IMR-90 (cell line): ENCODE measurements at regions not wholly inside any gene's neighbourhood (a gene's known extent, or its start where the extent isn't known, plus 50 kb on each side); places are given as distances from the start of the nearest gene placed in this dataset.

ENCODE experiments used
- ATAC-seq: fragments of 200-7000 bp; cut with Tn5 transposase; 2 replicates; pipeline ENCODE4 v1.9.1; 2020; ENCODE audit warnings: low read depth, mild to moderate bottlenecking, moderate library complexity
- BruUV-seq: library from RNA; stranded (reverse); fragments of 400-500 nt; replicated peaks from 2 replicates; lab custom pipeline; 2021; lab: Mats Ljungman, UMichigan
- CTCF ChIA-PET: fragments of 300-600 bp; formaldehyde crosslinking; extraction: SDS; loops from one replicate; lab custom pipeline; 2021; ENCODE audit warnings: antibody characterized with exemption; lab: Yijun Ruan, JAX
- POLR2A ChIA-PET: fragments of 300-600 bp; sonication (Branson Sonifier 250); formaldehyde crosslinking; loops from one replicate; lab custom pipeline; 2022; ENCODE audit warnings: antibody characterized with exemption; ENCODE audit not compliant: unreplicated experiment; lab: Charles Lee
- DNase-seq: peaks from one replicate; pipeline ENCODE4 v3.0.0; 2013
- H2AFZ ChIP-seq: replicated peaks from 2 replicates; pipeline ENCODE3; 2013; ENCODE audit warnings: low read length, mild to moderate bottlenecking; ENCODE audit not compliant: poor library complexity
- H2AK5ac ChIP-seq: 2 replicates; pipeline ENCODE4 v1.6.1; 2013; ENCODE audit warnings: low read depth, low read length, inconsistent platforms
- H2AK9ac ChIP-seq: replicated peaks from 2 replicates; pipeline ENCODE3; 2013; ENCODE audit warnings: mild to moderate bottlenecking, low read depth, low read length, moderate library complexity; ENCODE audit not compliant: poor library complexity
- H2BK120ac ChIP-seq: 2 replicates; pipeline ENCODE4 v1.6.1; 2013; ENCODE audit warnings: low read depth, low read length, inconsistent platforms
- H2BK15ac ChIP-seq: 3 replicates; pipeline ENCODE4 v1.6.1; 2013; ENCODE audit warnings: low read depth, low read length, inconsistent platforms
- H2BK20ac ChIP-seq: 2 replicates; pipeline ENCODE4 v1.6.1; 2013; ENCODE audit warnings: low read depth, mild to moderate bottlenecking, inconsistent platforms, low read length, moderate library complexity
- H2BK5ac ChIP-seq: 2 replicates; pipeline ENCODE4 v1.6.1; 2013; ENCODE audit warnings: mild to moderate bottlenecking, low read depth, low read length, inconsistent platforms; ENCODE audit not compliant: poor library complexity, severe bottlenecking
- H3K14ac ChIP-seq: replicated peaks from 2 replicates; pipeline ENCODE4 v1.6.1; 2013; ENCODE audit warnings: low read depth, low read length, inconsistent platforms
- H3K18ac ChIP-seq: 2 replicates; pipeline ENCODE4 v1.6.1; 2013; ENCODE audit warnings: low read depth, low read length, control low read depth
- H3K23ac ChIP-seq: 2 replicates; pipeline ENCODE4 v1.6.1; 2013; ENCODE audit warnings: low read depth, low read length, inconsistent platforms
- H3K27ac ChIP-seq: 2 replicates; pipeline ENCODE4 v1.5.1; 2013; ENCODE audit warnings: mild to moderate bottlenecking, control low read depth, low read length; ENCODE audit not compliant: insufficient read depth
- H3K27me3 ChIP-seq: 2 replicates; pipeline ENCODE4 v1.6.1; 2013; ENCODE audit warnings: low read length; ENCODE audit not compliant: control insufficient read depth, insufficient read depth
- H3K36me3 ChIP-seq: 2 replicates; pipeline ENCODE4 v1.6.1; 2013; ENCODE audit warnings: low read length, mixed read lengths; ENCODE audit not compliant: control insufficient read depth, insufficient read depth
- H3K4ac ChIP-seq: 2 replicates; pipeline ENCODE4 v1.6.1; 2013; ENCODE audit warnings: low read depth, low read length, inconsistent platforms
- H3K4me1 ChIP-seq: 2 replicates; pipeline ENCODE4 v1.6.1; 2013; ENCODE audit warnings: low read length, mixed read lengths; ENCODE audit not compliant: control insufficient read depth, insufficient read depth
- H3K4me2 ChIP-seq: 2 replicates; pipeline ENCODE4 v1.6.1; 2013; ENCODE audit warnings: low read depth, mild to moderate bottlenecking, control low read depth, low read length, moderate library complexity
- H3K4me3 ChIP-seq: 2 replicates; pipeline ENCODE4 v1.5.1; 2013; ENCODE audit warnings: low read depth, mild to moderate bottlenecking, control low read depth, low read length, moderate library complexity; ENCODE audit not compliant: insufficient read depth
- H3K56ac ChIP-seq: 2 replicates; pipeline ENCODE4 v1.6.1; 2013; ENCODE audit warnings: low read length, inconsistent platforms; ENCODE audit not compliant: insufficient read depth; ENCODE audit errors: extremely low read depth
- H3K79me1 ChIP-seq, 2 experiments: 2 replicates each; pipeline ENCODE4 v1.6.1; 2013; ENCODE audit warnings: low read length in 2 of 2, inconsistent platforms in 1 of 2, low read depth in 1 of 2
- H3K9ac ChIP-seq: 2 replicates; pipeline ENCODE4 v1.6.1; 2013; ENCODE audit warnings: low read depth, low read length, control low read depth
- H3K9me1 ChIP-seq: 2 replicates; pipeline ENCODE4 v1.6.1; 2013; ENCODE audit warnings: low read length, inconsistent platforms; ENCODE audit not compliant: insufficient read depth
- H3K9me3 ChIP-seq: 2 replicates; pipeline ENCODE4 v1.6.1; 2013; ENCODE audit warnings: low read length; ENCODE audit not compliant: control insufficient read depth, insufficient read depth
- H4K20me1 ChIP-seq: 2 replicates; pipeline ENCODE4 v1.6.1; 2013; ENCODE audit warnings: low read length, inconsistent platforms; ENCODE audit not compliant: insufficient read depth
- H4K5ac ChIP-seq: 2 replicates; pipeline ENCODE4 v1.6.1; 2013; ENCODE audit warnings: mild to moderate bottlenecking, low read depth, low read length, control low read depth
- H4K8ac ChIP-seq, 2 experiments: 2 replicates each; pipeline ENCODE4 v1.6.1; 2013; ENCODE audit warnings: low read depth in 2 of 2, low read length in 2 of 2, control low read depth in 1 of 2, inconsistent platforms in 1 of 2
- H4K91ac ChIP-seq: 2 replicates; pipeline ENCODE4 v1.6.1; 2013; ENCODE audit warnings: low read depth, low read length, inconsistent platforms; ENCODE audit not compliant: insufficient read depth
- BHLHE40 ChIP-seq: fragments of 150-350 bp; IDR thresholded peaks from 2 replicates; pipeline ENCODE4 v1.6.1; 2016; ENCODE audit warnings: mild to moderate bottlenecking, low read depth, low read length
- CEBPB ChIP-seq: IDR thresholded peaks from 2 replicates; pipeline ENCODE4 v1.6.1; 2012; ENCODE audit warnings: low read depth, low read length, improper control_type of control experiment
- CHD1 ChIP-seq: IDR thresholded peaks from 2 replicates; pipeline ENCODE4 v1.6.1; 2012; ENCODE audit warnings: low read depth, low read length, improper control_type of control experiment
- FOS ChIP-seq: fragments of 150-350 bp; IDR thresholded peaks from 2 replicates; pipeline ENCODE4 v1.6.1; 2016; ENCODE audit warnings: low read depth, low read length
- MAFK ChIP-seq: IDR thresholded peaks from 2 replicates; pipeline ENCODE4 v1.6.1; 2012; ENCODE audit warnings: low read depth, low read length, improper control_type of control experiment
- MAZ ChIP-seq: IDR thresholded peaks from 2 replicates; pipeline ENCODE4 v1.6.1; 2012; ENCODE audit warnings: low read depth, mild to moderate bottlenecking, low read length, improper control_type of control experiment, moderate library complexity, borderline replicate concordance
- MXI1 ChIP-seq: IDR thresholded peaks from 2 replicates; pipeline ENCODE4 v1.6.1; 2012; ENCODE audit warnings: low read depth, mild to moderate bottlenecking, low read length, moderate library complexity, borderline replicate concordance
- NFE2L2 ChIP-seq: fragments of 150-350 bp; IDR thresholded peaks from 2 replicates; pipeline ENCODE4 v1.6.1; 2016; ENCODE audit warnings: low read depth, mild to moderate bottlenecking, low read length
- RFX5 ChIP-seq: IDR thresholded peaks from 2 replicates; pipeline ENCODE4 v1.8.0; 2012; ENCODE audit warnings: low read depth, mild to moderate bottlenecking, low read length, moderate library complexity
- SMC3 ChIP-seq: fragments of 150-350 bp; IDR thresholded peaks from 2 replicates; pipeline ENCODE4 v1.6.1; 2016; ENCODE audit warnings: low read depth, mild to moderate bottlenecking, antibody characterized with exemption, low read length, moderate library complexity
- WGBS, 2 experiments: methylation state at CpG; one replicate each; pipeline versions ENCODE4 v1.1.5 to v1.1.7; 2013; ENCODE audit warnings: missing lambda C conversion rate in 2 of 2; ENCODE audit not compliant: insufficient read length in 1 of 2; ENCODE audit errors: extremely low coverage in 2 of 2; 5-methylcytosine and 5-hydroxymethylcytosine counted together
- dilution Hi-C: fragments of 300-500 bp; cut with HindIII; formaldehyde crosslinking; loops from one replicate; pipeline ENCODE4 v1.14.3; 2018; ENCODE audit warnings: low sequenced_read_pairs; ENCODE audit not compliant: unreplicated experiment
- in situ Hi-C: fragments of 300-500 bp; cut with MboI; formaldehyde crosslinking; loops from 3 replicates; pipeline ENCODE4 v1.14.3; 2019; ENCODE audit warnings: low sequenced_read_pairs, inconsistent platforms, mixed read lengths
- intact Hi-C: fragments of 100-400 bp; cut with micrococcal nuclease; formaldehyde crosslinking; loops from 2 replicates; pipeline ENCODE4 v1.10.0; 2022
- TF ChIP-seq, protein P1 (sequence below): fragments of 150-350 bp; IDR thresholded peaks from 2 replicates; pipeline ENCODE4 v1.6.1; 2016; ENCODE audit warnings: low read depth, mild to moderate bottlenecking, low read length, moderate library complexity, borderline replicate concordance
- TF ChIP-seq, protein P2 (sequence below): fragments of 150-350 bp; IDR thresholded peaks from 2 replicates; pipeline ENCODE4 v1.6.1; 2017; ENCODE audit warnings: mild to moderate bottlenecking, antibody characterized with exemption, low read length, low read depth
- TF ChIP-seq, protein P3 (sequence below): conservative IDR thresholded peaks from 2 replicates; pipeline ENCODE4 v1.5.1; 2012; ENCODE audit warnings: mild to moderate bottlenecking, low read depth, low read length, improper control_type of control experiment

DNA sequence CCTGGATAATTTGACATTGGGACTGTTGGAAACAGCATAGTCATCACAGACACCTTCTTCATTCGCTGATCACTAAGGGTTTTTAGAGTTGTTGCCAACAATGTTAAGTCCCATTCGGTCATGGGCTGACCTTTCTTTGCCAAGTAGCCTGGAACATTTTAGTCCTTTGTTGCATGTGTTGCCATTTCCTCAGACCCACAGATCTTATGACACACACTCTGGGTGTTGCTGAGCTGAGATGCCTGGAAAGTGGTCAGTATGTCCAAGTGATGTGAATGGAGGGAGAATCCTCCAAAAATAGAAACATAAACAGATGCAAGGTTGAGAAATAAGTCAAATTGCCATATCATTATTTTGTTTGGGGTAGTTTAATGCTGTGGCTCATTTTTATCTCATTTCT is 61.5 kb upstream of the GJA5 start:
- Histone ChIP-seq H2BK15ac (no peak overlapping the region), H2BK120ac (no peak overlapping the region), H2BK5ac (no peak overlapping the region), H4K5ac (no peak overlapping the region), H3K27ac (no peak overlapping the region), H3K79me1 (no peaks in the 10 kb centered on the region), H4K20me1 (no peaks in the 10 kb centered on the region), H3K4me2 (no peak overlapping the region), H2BK20ac (no peak overlapping the region), H3K4me3 (no peak overlapping the region), H3K36me3 (no peaks in the 10 kb centered on the region), H3K4me1 (no peaks in the 10 kb centered on the region), H3K23ac (no peak overlapping the region), H3K4ac (no peak overlapping the region), H3K27me3 (no peaks in the 10 kb centered on the region), H3K9me3 (no peaks in the 10 kb centered on the region), H3K18ac (no peak overlapping the region), H3K9ac (no peak overlapping the region), H4K91ac (no peak overlapping the region), H2AFZ (no peak overlapping the region), H2AK9ac (no peak overlapping the region), H3K9me1 (no peaks in the 10 kb centered on the region), H2AK5ac (no peak overlapping the region), H3K14ac (no peak overlapping the region), H4K8ac (no peak overlapping the region), H3K56ac (no peak overlapping the region)
- in situ Hi-C loops: no loop called here
- ATAC-seq (no peak), DNase-seq (no peak)
- intact Hi-C loops: no loop called here
- dilution Hi-C loops: no loop called here
- ChIA-PET CTCF (no interaction called here), POLR2A (no interaction called here)
- TF ChIP-seq, protein P1, sequence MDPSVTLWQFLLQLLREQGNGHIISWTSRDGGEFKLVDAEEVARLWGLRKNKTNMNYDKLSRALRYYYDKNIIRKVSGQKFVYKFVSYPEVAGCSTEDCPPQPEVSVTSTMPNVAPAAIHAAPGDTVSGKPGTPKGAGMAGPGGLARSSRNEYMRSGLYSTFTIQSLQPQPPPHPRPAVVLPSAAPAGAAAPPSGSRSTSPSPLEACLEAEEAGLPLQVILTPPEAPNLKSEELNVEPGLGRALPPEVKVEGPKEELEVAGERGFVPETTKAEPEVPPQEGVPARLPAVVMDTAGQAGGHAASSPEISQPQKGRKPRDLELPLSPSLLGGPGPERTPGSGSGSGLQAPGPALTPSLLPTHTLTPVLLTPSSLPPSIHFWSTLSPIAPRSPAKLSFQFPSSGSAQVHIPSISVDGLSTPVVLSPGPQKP: no peak
- TF ChIP-seq NFE2L2 (no peak), MAFK (no peak), CHD1 (no peak), CEBPB (no peak), RFX5 (no peak), FOS (no peak), MXI1 (no peak), BHLHE40 (no peak), MAZ (no peak), SMC3 (no peak)
- TF ChIP-seq, protein P2, sequence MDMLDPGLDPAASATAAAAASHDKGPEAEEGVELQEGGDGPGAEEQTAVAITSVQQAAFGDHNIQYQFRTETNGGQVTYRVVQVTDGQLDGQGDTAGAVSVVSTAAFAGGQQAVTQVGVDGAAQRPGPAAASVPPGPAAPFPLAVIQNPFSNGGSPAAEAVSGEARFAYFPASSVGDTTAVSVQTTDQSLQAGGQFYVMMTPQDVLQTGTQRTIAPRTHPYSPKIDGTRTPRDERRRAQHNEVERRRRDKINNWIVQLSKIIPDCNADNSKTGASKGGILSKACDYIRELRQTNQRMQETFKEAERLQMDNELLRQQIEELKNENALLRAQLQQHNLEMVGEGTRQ: no peak
- TF ChIP-seq, protein P3, sequence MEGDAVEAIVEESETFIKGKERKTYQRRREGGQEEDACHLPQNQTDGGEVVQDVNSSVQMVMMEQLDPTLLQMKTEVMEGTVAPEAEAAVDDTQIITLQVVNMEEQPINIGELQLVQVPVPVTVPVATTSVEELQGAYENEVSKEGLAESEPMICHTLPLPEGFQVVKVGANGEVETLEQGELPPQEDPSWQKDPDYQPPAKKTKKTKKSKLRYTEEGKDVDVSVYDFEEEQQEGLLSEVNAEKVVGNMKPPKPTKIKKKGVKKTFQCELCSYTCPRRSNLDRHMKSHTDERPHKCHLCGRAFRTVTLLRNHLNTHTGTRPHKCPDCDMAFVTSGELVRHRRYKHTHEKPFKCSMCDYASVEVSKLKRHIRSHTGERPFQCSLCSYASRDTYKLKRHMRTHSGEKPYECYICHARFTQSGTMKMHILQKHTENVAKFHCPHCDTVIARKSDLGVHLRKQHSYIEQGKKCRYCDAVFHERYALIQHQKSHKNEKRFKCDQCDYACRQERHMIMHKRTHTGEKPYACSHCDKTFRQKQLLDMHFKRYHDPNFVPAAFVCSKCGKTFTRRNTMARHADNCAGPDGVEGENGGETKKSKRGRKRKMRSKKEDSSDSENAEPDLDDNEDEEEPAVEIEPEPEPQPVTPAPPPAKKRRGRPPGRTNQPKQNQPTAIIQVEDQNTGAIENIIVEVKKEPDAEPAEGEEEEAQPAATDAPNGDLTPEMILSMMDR: no peak
- no TSS peak for BruUV-seq
- WGBS, 2 experiments: no CpG with 5 or more reads among the region's 2 CpGs
